ENCODE measurements at regions not wholly inside any gene's neighbourhood (a gene's known extent, or its start where the extent isn't known, plus 50 kb on each side); places are given as distances from the start of the nearest gene placed in this dataset.

- TF ChIP-seq ZNF770 (CRISPR knock-in tag; IDR thresholded peaks at IDR 0.05) = no peak
Observed at GRCh38 chr1:199789141-199789540, 238.4 kb upstream of the NR5A2 start (continued).

- POLR2A ChIA-PET = no interaction called here
- no peak overlapping the region for H2AFZ ChIP-seq (ENCODE audit: low read length)
- no peak for ATAC-seq
- no peak for TF ChIP-seq KIAA2018 (CRISPR knock-in tag; IDR thresholded peaks at IDR 0.05; ENCODE audit: borderline replicate concordance)
- no peak for TF ChIP-seq GPBP1L1 (CRISPR knock-in tag; IDR thresholded peaks at IDR 0.05)
- TF ChIP-seq DMAP1 (CRISPR knock-in tag; IDR thresholded peaks at IDR 0.05) = no peak
- no peak for TF ChIP-seq NR3C1 (CRISPR knock-in tag; IDR thresholded peaks at IDR 0.05)
- no peak for TF ChIP-seq ZHX1 (CRISPR knock-in tag; IDR thresholded peaks at IDR 0.05; ENCODE audit: low read depth)
- TF ChIP-seq ZNF367 (CRISPR knock-in tag; IDR thresholded peaks at IDR 0.05; ENCODE audit: borderline replicate concordance) = no peak
- TF ChIP-seq XBP1 (CRISPR knock-in tag; IDR thresholded peaks at IDR 0.05) = no peak
Observed at GRCh38 chr1:199791495-199791894, 236.0 kb upstream of the NR5A2 start.

More at GRCh38 chr1:199791495-199791894, 236.0 kb upstream of the NR5A2 start:
- H3K27ac ChIP-seq (ENCODE audit: extremely low read length, insufficient read depth, low read length) = no peak overlapping the region
- no peaks in the 10 kb centered on the region for H3K79me2 ChIP-seq (ENCODE audit: insufficient read depth, low read length)
- in situ Hi-C loops (cut with HindIII; ENCODE audit: extremely low pct_ligation_motif_present, low pct_unique_long_range_greater_than_20kb) (no loop called here), intact Hi-C loops (cut with micrococcal nuclease; ENCODE audit: unreplicated experiment) (no loop called here)
- no peaks in the 10 kb centered on the region for H4K20me1 ChIP-seq (ENCODE audit: insufficient read depth, low read length)
- no peaks in the 10 kb centered on the region for H3K9me3 ChIP-seq (ENCODE audit: low read length)
- FAIRE-seq (no peak), DNase-seq (ENCODE audit: low spot score) (no peak)
- CTCF ChIA-PET (ENCODE audit: low intra/inter-chr PET ratio, low total read pairs) = no interaction called here
- 4% methylated on average over 3 of the region's 3 CpGs for WGBS (ENCODE audit: low lambda C conversion rate)
- no peaks in the 10 kb centered on the region for H3K36me3 ChIP-seq (replicated peaks in 1 of 2; ENCODE audit: control insufficient read depth in 1 of 2, insufficient read depth in 2 of 2, low read length in 2 of 2)
- H3K4me1 ChIP-seq (ENCODE audit: insufficient read depth, low read length) = no peaks in the 10 kb centered on the region
- H3K4me3 ChIP-seq (replicated peaks in 1 of 3; ENCODE audit: insufficient read depth in 1 of 3, low read depth in 2 of 3, low read length in 3 of 3) = no peak overlapping the region
- no peak overlapping the region for H3K4me2 ChIP-seq (ENCODE audit: low read depth, low read length)
- BruUV-seq (replicated peaks) = no TSS peak
- no peaks in the 10 kb centered on the region for H3K27me3 ChIP-seq (ENCODE audit: control insufficient read depth in 1 of 2, insufficient read depth in 2 of 2, low read length in 2 of 2)
- no peak overlapping the region for H3K9ac ChIP-seq (ENCODE audit: insufficient read depth, low read depth, low read length)
